Amniotic stem cell (primary cell): ENCODE measurements at regions not wholly inside any gene's neighbourhood (a gene's known extent, or its start where the extent isn't known, plus 50 kb on each side); places are given as distances from the start of the nearest gene placed in this dataset.
"Not testable (repeated sequence)": the region's sequence is repeated elsewhere in the genome, so short reads cannot be mapped to it uniquely, and the experiment has no call there.

ENCODE experiments used
- DNase-seq: peaks from one replicate; lab custom pipeline; 2025; lab: John Stamatoyannopoulos, UW

DNA sequence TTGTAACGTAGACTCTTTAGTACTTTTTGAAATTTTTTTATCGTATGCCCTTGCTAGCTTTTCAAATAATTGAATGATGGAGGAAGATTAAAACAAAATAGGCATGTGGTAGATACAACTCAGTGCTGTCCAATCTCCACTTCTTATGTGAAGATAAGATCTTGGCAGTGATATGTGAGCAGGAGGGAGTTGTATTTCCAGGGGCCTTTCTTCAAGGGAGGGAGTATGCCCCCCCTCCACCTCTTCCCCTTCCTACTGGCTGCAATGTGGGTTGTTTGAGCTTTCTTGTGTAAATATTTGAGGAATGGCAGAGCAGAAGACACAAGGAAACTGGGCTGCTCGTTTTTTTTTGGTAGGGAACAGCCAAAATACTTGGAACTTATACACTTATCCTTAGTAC lies 374.9 kb downstream of the PSAT1 start:
- DNase-seq = no peak

GRCh38 chr9:78674874-78675273 lies 377.9 kb downstream of the PSAT1 start:
- DNase-seq = no peak

DNA sequence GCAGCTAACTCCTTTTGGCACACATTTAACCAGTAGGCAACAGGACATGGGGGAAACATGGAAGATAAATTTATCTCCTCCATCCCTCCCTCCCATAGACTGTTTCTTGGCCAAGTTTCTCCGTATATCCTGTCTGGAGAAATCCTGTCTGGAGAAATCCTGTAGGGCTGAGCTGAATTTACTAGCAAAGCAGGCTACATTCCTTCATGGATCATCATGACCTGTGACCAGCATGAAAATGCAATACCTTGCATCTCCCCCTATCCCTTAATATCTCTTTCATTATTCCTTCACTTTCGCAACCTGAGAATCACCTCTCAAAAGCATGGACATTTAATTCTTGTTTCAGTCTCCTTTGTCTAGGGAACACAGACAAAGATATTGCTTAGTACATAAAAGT lies 379.1 kb downstream of the PSAT1 start:
- no peak for DNase-seq

GRCh38 chr9:78676623-78677022 lies 379.7 kb downstream of the PSAT1 start:
- no peak for DNase-seq

GRCh38 chr9:78677326-78677725 lies 380.4 kb downstream of the PSAT1 start:
- no peak for DNase-seq

- DNase-seq = no peak
Measured at GRCh38 chr9:78678877-78679276, 382.0 kb downstream of the PSAT1 start.

GRCh38 chr9:78680196-78680595 lies 383.3 kb downstream of the PSAT1 start:
- DNase-seq = no peak

- DNase-seq = no peak
Measured at GRCh38 chr9:78682216-78682615, 385.3 kb downstream of the PSAT1 start.

DNA sequence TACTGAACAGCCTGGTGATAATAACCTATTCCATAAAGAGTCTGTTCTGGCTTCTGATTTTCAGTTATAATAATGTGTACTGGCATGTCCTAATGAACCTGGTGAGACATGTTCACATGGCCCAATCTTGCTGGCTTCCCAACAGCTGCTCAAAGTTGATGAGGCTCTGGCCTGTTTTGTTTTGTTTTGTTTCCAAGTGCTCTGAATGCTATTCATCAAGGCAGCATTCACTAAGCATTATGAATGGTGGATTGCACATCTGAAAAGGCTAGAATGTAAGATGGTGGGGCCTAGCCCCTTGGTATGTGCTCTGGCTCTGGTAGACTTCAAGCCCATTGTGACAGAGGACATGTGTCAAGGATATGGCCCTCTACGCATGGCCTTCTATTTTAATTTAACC lies 388.5 kb downstream of the PSAT1 start:
- no peak for DNase-seq

DNA sequence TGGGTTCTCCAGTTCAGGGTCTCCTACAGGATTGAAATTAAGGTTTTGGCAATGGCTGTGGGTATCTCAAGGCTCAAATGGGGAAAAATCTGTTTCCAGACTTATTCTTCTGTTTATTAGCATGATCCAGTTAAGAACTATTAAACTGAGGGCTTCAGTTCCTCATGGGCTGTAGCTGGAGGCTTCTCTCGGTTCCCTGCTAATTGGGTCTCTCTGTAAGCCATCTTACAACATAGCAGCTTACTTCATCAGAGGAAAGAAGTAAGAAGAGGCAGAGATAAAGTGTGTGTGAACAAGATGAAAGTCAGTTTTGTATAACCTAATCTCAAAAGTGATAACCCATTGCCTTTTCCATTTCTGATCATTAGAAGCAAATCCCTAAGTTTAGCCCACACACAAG lies 391.9 kb downstream of the PSAT1 start:
- no peak for DNase-seq

DNA sequence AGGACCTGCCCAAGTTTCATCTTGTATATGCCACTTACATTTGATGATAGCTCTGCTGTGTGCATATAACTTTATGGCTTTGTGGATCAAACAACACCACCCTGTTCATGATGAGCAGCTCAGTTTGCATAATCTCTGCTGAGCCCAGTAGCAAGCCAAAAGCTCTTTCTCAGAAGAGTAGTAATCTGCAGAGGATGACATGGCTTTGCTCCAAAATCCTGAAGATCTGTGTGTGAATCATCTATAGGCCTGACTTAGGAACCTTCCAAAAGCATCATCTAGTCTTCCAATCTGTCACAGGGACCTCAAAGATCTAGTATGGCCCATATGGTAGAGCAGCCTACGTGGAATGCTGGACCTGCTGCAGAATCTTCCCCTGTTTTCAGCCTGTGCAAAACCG lies 394.6 kb downstream of the PSAT1 start:
- DNase-seq = no peak

- no peak for DNase-seq
Measured at GRCh38 chr9:78692871-78693270, 395.9 kb downstream of the PSAT1 start.

- DNase-seq = no peak
Measured at GRCh38 chr9:78694974-78695373, 398.0 kb downstream of the PSAT1 start.

DNA sequence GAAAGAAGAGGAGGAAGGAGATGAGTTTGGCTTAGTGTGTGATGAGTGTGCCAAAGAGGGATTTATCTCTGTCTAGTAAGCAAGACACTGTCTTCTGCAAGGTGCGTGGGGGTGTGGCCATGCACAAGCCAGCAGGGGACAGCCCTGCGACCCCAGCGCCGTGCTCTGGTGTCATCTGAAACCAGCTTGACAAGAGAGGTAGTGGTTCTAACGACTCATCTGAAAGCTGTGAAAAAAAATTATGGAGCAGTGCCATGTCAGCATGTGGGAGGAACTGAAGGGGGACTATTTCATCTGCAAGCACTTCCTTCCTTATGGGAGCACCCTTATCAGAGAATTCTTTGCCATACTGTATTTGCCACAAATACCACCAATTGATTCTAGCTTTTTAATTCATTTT lies 398.6 kb downstream of the PSAT1 start:
- DNase-seq = no peak

DNA sequence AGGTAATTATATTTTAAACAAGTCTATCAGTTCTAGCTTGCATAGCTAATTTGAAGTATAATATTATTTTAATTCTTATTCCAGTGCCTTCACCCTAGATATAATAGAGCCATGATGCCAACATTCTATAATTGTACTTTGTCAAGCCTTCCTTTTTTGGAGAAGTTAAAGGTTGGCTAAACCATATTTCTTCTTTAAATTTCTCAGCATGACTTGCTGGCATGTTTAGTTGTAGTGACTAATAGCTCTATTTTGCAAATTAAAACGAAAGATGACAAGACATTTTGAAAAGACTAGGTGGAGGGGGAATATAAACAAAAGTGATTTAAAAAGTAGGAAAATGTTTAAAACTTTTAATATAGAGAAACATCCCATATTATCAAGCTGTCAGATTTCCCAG lies 400.7 kb downstream of the PSAT1 start:
- no peak for DNase-seq

- DNase-seq = no peak
Measured at GRCh38 chr9:78698371-78698770, 401.4 kb downstream of the PSAT1 start.

DNA sequence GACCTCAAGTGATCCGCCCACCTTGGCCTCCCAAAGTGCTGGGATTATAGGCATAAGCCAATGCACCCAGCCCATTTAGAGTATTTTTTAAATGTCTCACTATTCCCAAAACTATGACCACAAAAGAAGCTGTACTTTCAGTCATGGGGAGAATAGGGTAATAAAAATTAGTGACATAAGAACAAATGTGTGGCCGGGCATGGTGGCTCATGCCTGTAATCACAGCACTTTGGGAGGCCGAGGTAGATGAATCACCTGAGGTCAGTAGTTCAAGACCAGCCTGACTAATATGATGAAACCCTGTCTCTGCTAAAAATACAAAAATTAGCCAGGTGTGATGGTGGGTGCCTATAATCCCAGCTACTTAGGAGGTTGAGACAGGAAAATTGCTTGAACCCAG lies 402.3 kb downstream of the PSAT1 start:
- not testable (repeated sequence) for DNase-seq

DNA sequence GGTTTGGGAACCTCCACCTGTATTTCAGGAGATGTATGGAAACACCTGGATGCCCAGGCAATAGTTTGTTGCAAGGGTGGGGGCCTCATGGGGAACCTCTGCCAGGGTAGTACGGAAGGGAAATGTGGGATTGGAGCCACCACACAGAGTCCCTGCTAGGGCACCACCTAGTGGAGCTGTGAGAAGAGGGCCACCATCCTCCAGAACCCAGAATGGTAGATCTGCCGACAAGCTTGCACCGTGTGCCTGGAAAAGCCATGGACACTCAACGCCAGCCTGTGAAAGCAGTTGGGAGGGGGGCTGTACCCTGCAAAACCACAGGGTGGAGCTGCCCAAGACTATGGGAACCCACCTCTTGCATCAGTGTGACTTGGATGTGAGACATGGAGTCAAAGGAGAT lies 407.2 kb downstream of the PSAT1 start:
- DNase-seq = not testable (repeated sequence)

DNA sequence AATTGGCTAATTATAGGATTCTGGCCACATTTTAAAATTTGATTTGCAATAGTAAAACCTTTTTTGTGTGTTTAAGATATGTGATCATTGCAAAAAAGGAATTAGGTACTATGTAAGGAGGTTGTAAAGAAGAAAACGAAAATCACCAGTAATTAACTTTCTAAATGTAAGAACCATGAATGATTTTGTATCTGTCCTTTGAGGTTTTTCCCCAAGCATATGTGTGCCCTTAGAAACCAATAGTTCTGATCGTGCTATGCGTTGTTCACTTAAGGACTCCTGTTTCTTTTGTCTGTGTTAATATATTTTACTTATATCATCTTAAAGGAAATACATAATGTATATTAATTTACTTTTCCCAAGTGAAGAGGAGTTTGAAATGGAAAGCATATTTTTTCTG lies 410.2 kb downstream of the PSAT1 start:
- DNase-seq = no peak

GRCh38 chr9:78707481-78707991 lies 410.6 kb downstream of the PSAT1 start:
- DNase-seq = no peak

DNA sequence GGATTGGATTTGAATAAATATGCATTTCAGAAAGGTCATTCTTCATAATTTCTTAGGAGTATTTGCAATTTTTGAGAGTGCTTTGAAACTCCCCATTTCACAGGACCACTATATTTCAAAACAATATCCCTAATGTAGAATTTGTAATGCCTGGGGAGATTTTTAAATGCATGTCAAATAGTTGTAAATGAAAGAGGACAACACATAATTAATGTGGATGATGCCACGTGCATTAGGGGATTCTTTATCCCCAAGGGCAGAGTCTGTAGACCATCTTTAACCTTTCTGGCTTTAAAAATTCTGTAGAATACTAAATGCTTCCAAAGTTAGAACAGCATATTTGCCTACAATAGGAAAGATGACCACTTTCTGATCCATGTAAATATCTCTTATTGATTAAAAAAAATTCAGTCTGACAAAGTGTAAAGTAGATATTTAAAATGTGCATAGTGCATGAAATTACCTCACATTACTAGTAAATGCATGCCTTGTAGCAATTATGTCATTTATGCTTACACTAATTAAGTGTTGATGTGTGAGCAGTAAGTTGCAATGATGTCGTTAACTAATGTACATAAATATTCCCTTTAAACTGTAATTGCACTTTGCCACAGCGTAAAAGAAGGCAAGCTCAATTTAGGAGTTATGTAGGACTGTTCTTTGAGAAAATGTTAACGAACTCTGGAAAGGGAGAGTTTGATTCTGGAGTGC lies 416.1 kb downstream of the PSAT1 start:
- no peak for DNase-seq

DNA sequence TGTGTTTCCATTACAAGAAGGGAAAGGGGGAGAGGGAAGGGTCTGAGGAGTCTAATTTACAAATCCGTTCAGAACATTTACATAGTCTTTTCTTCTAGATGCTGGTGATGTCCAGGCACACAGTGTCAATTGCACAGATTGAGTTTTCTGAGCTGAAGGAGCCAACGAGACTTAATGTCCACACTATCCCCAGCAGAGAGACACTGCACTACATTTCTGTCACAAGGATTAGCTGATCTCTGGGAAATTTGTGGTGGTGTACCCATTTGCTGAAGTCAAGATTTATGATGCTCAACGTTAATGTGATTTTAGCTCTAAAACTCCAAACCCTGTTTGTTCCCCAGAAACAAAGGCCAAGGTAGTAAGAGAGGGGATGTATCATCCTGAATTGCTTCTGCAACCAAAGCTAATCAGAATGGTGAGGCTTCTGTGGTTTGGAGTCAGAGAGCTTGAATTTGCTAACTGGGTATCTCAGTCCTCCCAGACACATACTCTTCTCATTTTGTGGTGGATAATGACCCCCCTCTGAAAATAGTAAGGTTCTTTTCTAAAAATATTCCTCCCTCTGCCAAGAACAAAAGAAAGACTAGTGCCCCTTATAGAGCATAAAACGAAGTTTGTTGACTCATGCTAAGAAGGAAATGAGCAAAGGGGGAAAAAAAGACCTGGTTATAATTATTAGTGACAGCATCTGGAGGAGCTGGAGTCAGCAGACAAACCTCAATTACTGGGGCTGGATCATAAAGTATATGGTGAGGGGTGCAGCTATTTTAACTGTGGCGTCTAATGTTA lies 416.9 kb downstream of the PSAT1 start:
- no peak for DNase-seq

DNA sequence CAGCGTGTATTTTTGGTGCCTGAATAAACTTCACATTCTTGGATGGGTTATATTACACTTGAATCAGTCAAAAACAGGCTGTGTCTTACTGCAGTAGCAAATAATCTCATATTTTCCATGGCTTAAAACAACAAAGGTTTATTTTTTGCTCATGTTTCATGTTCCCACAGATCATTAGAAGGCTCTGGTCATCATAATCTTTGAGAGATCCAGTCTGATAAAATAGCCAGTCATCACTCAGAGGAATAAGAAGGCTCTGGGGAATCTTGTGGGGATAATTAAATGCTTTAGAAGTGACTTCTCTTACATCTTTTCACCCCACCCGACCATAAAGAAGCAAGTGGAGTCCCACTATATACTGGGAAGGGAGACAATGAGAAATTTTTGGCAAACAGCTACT lies 417.7 kb downstream of the PSAT1 start:
- no peak for DNase-seq
